ENCODE measurements at regions not wholly inside any gene's neighbourhood (a gene's known extent, or its start where the extent isn't known, plus 50 kb on each side); places are given as distances from the start of the nearest gene placed in this dataset.

DNA sequence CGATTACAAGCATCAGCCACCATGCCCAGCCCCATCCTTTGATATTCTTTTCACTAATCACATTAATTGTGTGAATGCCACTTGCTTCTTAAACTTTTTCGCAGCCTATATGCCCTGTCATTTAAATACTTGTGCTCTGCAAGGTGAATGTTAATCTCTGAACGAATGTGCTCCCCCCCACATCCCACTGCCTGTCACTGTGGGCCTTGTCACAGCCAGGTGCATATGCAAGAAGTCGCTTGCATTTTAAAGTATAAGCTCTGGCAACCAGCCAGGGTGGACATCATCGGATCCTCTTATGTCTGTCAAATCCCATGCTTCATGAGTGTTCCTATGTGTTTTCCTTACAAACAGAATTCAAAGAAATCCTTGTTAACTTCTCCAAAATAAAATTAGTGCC lies 304.4 kb downstream of the GALR1 start:
- TF ChIP-seq ELF4 (CRISPR knock-in tag; IDR thresholded peaks at IDR 0.05; ENCODE audit: borderline replicate concordance), result no peak
- TF ChIP-seq ZNF773 (CRISPR knock-in tag; IDR thresholded peaks at IDR 0.05; ENCODE audit: borderline replicate concordance), result no peak
- TF ChIP-seq, protein P1, sequence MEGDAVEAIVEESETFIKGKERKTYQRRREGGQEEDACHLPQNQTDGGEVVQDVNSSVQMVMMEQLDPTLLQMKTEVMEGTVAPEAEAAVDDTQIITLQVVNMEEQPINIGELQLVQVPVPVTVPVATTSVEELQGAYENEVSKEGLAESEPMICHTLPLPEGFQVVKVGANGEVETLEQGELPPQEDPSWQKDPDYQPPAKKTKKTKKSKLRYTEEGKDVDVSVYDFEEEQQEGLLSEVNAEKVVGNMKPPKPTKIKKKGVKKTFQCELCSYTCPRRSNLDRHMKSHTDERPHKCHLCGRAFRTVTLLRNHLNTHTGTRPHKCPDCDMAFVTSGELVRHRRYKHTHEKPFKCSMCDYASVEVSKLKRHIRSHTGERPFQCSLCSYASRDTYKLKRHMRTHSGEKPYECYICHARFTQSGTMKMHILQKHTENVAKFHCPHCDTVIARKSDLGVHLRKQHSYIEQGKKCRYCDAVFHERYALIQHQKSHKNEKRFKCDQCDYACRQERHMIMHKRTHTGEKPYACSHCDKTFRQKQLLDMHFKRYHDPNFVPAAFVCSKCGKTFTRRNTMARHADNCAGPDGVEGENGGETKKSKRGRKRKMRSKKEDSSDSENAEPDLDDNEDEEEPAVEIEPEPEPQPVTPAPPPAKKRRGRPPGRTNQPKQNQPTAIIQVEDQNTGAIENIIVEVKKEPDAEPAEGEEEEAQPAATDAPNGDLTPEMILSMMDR (CRISPR knock-in tag; IDR thresholded peaks at IDR 0.05), result no peak
- TF ChIP-seq ZNF660 (CRISPR knock-in tag; IDR thresholded peaks at IDR 0.05; ENCODE audit: borderline replicate concordance, low read depth), result no peak
- TF ChIP-seq, protein P2, sequence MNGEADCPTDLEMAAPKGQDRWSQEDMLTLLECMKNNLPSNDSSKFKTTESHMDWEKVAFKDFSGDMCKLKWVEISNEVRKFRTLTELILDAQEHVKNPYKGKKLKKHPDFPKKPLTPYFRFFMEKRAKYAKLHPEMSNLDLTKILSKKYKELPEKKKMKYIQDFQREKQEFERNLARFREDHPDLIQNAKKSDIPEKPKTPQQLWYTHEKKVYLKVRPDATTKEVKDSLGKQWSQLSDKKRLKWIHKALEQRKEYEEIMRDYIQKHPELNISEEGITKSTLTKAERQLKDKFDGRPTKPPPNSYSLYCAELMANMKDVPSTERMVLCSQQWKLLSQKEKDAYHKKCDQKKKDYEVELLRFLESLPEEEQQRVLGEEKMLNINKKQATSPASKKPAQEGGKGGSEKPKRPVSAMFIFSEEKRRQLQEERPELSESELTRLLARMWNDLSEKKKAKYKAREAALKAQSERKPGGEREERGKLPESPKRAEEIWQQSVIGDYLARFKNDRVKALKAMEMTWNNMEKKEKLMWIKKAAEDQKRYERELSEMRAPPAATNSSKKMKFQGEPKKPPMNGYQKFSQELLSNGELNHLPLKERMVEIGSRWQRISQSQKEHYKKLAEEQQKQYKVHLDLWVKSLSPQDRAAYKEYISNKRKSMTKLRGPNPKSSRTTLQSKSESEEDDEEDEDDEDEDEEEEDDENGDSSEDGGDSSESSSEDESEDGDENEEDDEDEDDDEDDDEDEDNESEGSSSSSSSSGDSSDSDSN (CRISPR knock-in tag; IDR thresholded peaks at IDR 0.05), result no peak

Data from HepG2 (cell line).